ENCODE measurements at regions not wholly inside any gene's neighbourhood (a gene's known extent, or its start where the extent isn't known, plus 50 kb on each side); places are given as distances from the start of the nearest gene placed in this dataset.

GRCh38 chr15:46120713-46121112, 485.9 kb downstream of the SQOR start:
- DNase-seq = no peak

- DNase-seq = no peak
These were observed 486.6 kb downstream of the SQOR start for GRCh38 chr15:46121441-46121840.

- no peak for DNase-seq
These were observed 491.8 kb downstream of the SQOR start for GRCh38 chr15:46126581-46126980.

DNA sequence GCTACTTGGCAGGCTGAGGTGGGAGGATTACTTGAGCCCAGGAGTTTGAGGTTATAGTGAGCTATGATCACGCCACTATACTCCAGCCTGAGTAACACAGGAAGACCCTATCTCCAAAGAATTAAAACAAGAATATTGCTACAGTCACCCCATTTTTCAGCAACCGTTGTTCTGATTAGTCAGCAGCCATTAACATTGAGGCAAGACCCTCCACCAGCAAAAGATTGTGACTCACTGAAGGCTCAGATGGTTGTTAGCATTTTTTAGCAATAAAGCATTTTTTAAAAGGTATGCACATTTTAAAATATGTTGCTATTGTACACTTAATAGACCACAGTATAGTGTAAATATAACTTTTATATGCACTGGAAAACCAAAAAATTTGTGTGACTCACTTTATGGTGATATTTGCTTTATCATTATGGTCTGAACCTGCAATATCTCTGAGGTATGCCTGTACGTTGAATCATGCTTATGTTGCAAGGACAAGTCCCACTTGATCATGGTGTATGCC, 492.6 kb downstream of the SQOR start:
- no peak for DNase-seq

DNA sequence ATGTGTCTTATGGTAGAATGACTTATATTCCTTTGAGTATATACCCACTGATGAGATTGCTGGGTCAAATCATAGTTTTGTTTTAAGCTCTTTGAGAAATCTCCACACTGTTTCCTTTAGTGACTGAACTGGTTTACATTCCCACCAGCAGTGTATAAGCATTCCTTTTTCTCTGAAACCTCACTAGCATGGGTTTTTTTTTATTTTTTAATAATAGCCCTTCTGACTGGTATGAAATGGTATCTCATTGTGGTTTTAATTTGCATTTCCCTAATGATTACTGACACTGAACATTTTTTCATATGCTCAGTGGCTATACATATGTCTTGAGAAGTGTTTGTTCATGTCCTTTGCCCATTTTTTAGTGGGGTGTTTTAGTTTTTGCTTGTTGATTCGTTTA, 494.3 kb downstream of the SQOR start:
- DNase-seq = no peak

GRCh38 chr15:46131876-46132275, 497.0 kb downstream of the SQOR start:
- DNase-seq = no peak

DNA sequence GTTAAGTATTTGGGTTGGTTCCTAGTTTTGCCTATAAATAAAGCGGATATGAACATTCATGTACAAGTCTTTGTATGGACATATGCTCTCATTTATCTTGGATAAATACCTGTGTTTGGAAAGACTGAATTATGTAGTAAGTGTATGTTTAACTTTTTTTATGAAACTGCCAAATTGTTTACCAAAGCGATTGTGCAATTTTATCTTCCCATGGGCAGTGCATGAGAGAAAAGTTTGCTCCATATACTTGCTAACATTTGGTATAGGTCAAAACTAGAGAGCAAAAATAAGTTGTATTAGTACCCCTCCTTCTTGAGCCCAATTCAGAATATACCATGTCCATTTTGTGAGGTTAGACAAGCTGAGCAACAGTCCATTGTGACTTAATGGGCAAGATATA, 502.6 kb downstream of the SQOR start:
- DNase-seq = no peak

DNA sequence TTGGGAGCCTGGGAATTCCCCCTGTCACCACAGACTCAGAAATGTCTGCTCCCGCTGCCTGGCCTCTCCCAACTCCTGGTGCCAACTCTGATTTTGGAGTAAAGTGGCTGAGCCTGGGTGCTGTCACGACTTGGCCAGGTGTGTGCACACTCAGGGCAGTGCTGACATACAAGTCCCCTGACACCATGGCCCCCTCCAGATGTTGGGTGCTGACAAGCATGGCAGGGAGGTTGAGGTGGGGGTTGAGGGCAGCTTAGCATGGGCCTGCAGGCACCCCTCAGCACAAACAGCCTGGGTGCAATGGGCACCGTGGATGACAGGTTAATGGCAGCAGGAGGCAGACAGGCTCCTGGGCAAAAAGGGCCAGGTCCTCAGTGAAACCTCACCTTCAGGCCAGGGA, 511.2 kb downstream of the SQOR start:
- DNase-seq = no peak

GRCh38 chr15:46146915-46147314, 512.1 kb downstream of the SQOR start:
- DNase-seq = no peak

DNA sequence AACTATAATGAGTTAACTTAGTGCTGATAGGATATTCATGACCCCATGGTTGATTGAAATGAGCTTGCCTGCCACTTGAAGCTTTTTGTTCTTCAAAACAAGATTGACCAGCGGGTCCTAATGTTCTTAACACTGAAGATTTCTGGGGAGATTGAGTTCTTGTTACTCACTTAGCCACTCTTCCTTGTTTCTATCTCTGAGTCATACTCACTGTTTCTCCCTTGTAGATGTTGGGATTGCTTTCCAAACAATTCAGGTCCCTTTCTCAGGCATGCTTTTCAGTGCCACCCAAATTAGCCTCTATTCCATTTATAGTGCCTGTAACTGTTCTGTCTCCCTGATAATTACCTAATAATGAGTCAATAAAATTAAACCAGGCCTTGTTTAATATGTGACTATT, 517.0 kb downstream of the SQOR start:
- no peak for DNase-seq

DNA sequence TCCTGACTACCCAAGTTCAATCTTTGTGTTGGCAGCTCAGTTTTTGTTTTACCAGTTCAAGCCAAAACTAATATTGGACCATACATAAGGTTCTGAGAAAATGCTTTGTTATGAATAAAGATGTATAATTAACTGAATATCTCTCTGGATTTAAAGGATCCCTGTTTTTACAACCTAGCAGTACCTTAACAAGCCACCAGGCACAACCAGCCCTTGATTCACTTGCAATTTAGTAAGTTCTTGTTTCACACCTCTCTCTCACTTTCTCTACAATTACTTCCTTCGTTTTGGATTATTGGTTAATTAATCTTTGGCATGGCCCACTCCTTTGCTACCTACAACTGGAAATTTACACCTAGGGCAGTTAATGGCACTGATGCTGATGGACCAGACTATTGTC, 531.9 kb downstream of the SQOR start:
- no peak for DNase-seq

GRCh38 chr15:46170326-46170725, 535.5 kb downstream of the SQOR start:
- DNase-seq = no peak

- DNase-seq = no peak
These were observed 539.3 kb downstream of the SQOR start for GRCh38 chr15:46174122-46174521.

- DNase-seq = no peak
These were observed 542.4 kb downstream of the SQOR start for GRCh38 chr15:46177219-46177618.

GRCh38 chr15:46178138-46178537, 543.3 kb downstream of the SQOR start:
- DNase-seq = no peak

- no peak for DNase-seq
These were observed 572.5 kb downstream of the SQOR start for GRCh38 chr15:46207341-46207740.

DNA sequence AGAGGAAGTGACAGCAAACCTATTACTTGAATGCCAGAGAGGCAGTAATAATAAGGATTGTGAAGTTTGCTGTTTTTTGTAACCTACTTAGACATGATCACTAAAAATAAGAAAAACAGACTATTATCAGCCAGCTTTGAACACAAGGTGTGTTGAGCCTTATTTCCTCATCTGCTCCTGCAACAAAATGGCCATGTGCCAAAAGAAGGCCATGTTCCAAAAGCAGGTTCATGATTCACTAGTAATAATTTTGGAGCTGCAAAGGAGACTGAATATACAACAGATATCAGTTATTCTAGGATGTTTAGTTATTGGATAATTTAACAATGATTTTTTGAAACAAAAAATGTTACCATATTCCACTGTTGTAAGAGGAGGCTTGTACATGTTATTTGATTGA, 578.7 kb downstream of the SQOR start:
- no peak for DNase-seq

GRCh38 chr15:46222826-46223225, 588.0 kb downstream of the SQOR start:
- DNase-seq = no peak

DNA sequence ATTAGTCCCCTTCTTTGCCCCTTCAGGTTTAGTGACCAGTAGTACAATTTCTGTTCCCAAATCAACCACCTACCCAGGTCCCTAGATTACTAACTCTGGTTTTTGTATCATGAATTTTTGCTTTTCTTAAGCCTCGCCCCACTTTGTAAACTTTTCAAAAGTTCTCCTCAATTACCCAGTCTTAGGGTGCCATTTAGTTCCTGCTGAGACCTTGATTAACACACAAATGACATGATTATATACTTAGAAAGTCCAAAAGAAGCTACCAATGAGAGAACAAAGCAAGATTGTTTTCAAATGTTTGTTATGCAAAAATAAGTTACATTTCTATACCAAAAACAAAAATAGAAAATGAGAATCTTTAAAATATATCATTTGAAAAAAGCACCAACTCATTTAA, 594.4 kb downstream of the SQOR start:
- DNase-seq = no peak

DNA sequence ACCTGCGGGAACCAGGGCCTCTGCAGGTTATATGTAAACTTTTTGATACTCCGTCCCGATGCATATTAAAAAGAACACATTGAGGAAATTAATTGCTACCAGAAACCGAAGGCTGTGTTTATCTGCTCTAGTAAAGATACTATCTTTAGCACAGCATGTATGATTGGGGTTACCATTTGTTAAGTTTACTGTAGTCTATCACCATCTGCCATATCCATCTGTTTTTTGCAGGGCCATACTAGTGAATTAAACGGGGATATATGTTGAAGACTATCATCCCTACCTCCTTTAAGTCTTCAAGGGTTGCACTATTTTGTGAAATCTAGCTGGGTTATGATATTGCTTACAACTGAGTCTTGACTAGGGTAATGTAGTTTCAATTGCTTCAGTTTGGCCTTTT, 597.0 kb downstream of the SQOR start:
- DNase-seq = no peak

GRCh38 chr15:46232471-46232870, 597.6 kb downstream of the SQOR start:
- DNase-seq = no peak

DNA sequence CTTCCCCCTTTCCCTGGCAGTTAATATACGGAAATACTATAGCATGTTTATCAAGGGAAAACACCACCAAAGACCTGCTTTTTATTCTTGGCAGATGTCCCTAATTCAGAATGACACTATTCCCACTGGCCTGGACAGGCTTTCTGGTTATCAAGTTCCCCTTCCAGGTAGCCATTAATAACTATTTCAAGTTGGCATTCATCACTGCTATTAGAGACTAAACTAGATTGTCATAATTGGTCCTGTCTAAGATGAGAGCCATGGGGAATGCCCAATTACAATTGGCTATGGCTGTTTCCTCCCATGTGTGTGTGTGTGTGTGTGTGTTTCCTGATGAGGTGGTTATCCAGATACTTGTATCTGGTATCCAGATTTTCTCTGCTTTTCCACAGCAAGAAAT, 608.1 kb downstream of the SQOR start:
- DNase-seq = no peak

DNA sequence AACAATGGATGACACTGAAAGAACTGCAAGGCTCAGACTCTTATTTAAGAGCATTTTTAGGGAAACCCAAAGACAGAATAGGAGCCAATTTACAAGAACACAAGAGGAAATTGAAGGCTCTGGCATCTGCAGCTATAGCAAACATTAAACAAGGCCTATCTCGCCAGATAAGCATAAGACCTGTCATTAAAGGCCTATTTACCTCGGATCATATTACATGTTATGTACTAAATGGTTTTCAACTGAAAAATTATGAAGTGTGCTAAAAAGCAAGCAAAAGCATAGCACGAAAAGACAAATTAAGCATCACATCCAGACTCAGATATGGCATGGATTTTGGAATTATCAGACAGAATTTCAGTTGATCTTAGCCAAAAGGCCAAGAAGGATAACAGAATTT, 617.1 kb downstream of the SQOR start:
- DNase-seq = peak; percentile 81

DNA sequence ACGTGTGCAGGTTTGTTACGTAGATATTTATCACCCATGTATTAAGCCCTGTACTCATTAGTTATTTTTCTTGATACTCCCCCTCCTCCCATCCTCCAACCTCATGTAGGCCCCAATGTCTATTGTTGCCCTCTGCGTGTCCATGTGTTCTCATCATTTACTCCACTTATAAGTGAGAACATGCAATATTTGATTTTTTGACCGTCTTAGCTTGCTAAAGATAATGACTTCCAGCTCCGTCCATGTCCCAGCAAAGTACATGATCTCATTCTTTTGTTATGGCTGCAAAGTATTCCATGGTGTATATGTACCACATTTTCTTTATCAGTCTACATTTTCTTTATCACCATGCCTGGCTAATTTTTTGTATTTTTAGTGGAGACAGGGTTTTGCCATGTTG, 623.2 kb downstream of the SQOR start:
- DNase-seq = no peak

DNA sequence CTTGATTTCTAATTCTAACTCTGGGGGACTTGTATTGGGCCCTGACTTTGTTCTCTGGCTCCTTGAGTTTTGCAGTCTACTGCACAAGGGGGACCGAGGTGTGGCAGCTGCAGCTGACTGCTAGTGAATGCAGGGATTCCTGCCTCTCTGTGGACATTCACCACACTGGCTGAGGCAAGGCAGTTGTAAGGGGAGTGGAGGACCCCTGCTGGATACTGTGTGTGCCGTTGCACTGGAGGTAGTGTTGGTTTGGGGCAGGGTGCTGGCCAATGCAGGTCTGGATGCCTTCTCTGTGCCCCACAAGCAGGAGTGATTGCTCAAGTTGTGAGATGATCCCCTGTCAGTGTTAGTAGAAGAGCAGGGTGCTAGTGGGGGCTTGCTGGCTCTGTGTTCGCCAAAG, 626.1 kb downstream of the SQOR start:
- DNase-seq = no peak

All from NCI-H748 treated with DMSO at 0.1 percent for 48 hours (cell line).